ENCODE measurements at regions not wholly inside any gene's neighbourhood (a gene's known extent, or its start where the extent isn't known, plus 50 kb on each side); places are given as distances from the start of the nearest gene placed in this dataset.

DNA sequence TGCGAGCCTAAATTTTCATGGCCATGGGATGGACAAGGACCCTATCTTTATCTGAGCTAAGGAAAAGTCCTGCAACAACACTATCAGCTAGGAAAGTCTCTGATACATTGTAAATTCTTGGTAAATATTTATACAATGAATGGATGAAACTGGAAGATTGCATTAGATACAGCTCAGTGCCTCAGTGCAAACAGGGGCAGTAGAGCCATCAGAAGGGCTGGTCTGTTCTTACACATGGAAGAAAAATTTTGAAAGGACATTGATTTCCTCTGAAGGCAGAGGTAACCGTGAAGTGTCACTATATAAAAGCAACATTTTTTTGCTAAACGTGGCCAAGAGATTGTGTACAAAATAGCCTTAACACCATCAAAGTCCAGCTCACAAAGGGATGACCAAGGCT, 153.2 kb upstream of the GADL1 start:
- TF ChIP-seq, protein P1, sequence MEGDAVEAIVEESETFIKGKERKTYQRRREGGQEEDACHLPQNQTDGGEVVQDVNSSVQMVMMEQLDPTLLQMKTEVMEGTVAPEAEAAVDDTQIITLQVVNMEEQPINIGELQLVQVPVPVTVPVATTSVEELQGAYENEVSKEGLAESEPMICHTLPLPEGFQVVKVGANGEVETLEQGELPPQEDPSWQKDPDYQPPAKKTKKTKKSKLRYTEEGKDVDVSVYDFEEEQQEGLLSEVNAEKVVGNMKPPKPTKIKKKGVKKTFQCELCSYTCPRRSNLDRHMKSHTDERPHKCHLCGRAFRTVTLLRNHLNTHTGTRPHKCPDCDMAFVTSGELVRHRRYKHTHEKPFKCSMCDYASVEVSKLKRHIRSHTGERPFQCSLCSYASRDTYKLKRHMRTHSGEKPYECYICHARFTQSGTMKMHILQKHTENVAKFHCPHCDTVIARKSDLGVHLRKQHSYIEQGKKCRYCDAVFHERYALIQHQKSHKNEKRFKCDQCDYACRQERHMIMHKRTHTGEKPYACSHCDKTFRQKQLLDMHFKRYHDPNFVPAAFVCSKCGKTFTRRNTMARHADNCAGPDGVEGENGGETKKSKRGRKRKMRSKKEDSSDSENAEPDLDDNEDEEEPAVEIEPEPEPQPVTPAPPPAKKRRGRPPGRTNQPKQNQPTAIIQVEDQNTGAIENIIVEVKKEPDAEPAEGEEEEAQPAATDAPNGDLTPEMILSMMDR (IDR thresholded peaks at IDR 0.05) = no peak
- no peak for TF ChIP-seq POLR2A (IDR thresholded peaks at IDR 0.05)
